ENCODE measurements at regions not wholly inside any gene's neighbourhood (a gene's known extent, or its start where the extent isn't known, plus 50 kb on each side); places are given as distances from the start of the nearest gene placed in this dataset.
"Not testable (repeated sequence)": the region's sequence is repeated elsewhere in the genome, so short reads cannot be mapped to it uniquely, and the experiment has no call there.

DNA sequence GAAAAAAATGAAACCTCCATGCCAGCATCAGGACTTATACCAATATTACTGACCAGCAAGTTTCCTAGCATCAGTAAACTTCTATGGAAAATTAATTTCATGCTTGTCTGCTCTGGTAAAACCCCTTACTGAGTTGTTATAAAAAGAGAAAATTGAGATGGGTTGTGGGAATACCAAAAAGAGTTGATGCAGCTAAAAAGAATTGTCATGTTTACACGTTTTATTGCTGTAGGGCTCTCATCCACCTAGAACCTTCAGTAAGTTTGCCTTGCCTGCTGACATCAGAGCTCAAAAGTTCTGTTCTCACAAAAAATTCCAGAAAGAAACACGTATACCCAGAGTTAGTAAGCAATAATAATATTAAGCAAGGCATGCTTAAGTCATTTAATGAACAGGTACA, 641.3 kb upstream of the ZNF385D start:
- DNase-seq (no peak), ATAC-seq (ENCODE audit: poor library complexity) (no peak)
- intact Hi-C loops (cut with DNase I) = no loop called here

DNA sequence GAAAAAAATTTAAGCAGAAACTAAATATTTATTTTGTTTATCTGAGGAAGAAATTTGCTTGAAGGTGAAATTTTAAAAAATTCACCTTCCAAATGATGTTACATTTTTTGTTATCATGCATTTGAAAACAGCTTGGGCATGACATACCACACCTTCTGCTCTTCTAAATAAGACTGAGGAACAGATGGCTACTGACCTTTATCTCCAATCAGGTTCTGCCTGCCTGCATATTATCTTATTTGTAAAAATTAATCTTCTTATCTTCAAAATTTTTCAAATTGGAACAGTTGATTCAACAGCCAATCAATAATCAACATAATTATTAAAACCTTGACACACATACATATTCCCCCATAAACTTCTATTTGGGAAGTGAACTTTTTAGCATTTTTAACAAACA, 641.8 kb upstream of the ZNF385D start:
- intact Hi-C loops (cut with DNase I) = no loop called here
- ATAC-seq (ENCODE audit: poor library complexity) (no peak), DNase-seq (no peak)

DNA sequence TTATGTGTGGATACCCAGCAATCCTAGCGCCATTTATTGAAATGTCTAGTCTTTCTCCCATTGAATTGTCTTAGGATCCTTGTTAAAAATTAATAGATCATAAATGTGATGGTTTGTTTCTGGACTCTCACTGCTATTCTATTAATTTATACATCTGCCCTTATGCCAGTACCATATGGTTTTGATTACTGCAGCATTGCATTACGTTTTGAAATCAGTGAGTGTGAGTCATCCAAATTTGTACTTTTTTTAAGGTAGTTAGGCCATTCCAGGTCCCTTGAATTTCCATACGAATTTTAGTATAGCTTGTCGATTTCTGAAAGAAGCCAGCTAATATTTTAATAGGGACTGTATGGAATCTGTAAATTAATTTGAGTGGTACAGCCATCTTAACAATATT, 648.6 kb upstream of the ZNF385D start:
- ATAC-seq (ENCODE audit: poor library complexity) (no peak), DNase-seq (no peak)
- intact Hi-C loops (cut with DNase I) = no loop called here

DNA sequence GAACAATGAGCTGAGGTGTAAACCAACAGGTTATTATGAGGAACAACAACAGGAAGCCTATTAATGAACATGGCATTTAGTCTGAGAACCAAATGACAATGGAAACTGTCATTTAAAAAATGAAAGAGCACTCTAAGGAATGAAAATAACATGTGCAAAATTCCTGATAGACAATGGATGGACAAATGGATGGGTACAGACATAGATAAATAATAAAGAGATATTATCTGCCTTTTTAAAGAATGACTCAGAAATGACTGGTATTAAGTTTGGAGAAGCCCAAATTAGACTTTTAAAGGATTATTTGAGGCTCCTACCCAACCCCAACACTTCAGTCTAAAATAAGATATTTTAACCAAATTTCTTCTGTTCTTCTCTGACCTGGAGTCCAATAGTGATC, 650.5 kb upstream of the ZNF385D start:
- ATAC-seq (ENCODE audit: poor library complexity) (no peak), DNase-seq (no peak)
- intact Hi-C loops (cut with DNase I) = no loop called here

DNA sequence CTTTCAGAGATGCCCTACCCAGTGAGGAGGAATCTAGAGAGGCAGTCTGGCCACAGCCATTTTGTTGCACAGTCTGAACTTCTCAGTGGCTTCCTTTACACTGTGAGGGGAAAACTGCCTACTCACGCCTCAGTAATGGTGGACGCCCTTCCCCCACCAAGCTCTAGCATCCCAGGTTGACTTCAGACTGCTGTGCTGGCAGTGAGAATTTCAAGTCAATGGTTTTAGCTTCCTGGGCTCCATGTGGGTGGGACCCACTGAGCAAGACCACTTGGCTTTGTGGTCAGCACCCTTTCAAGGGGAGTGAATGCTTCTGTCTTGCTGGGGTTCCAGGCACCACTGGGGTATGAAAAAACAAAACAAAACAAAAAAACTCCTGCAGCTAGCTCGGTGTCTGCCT, 663.2 kb upstream of the ZNF385D start:
- ATAC-seq (ENCODE audit: poor library complexity) = no peak
- intact Hi-C loops (cut with DNase I) = no loop called here
- DNase-seq = no peak

DNA sequence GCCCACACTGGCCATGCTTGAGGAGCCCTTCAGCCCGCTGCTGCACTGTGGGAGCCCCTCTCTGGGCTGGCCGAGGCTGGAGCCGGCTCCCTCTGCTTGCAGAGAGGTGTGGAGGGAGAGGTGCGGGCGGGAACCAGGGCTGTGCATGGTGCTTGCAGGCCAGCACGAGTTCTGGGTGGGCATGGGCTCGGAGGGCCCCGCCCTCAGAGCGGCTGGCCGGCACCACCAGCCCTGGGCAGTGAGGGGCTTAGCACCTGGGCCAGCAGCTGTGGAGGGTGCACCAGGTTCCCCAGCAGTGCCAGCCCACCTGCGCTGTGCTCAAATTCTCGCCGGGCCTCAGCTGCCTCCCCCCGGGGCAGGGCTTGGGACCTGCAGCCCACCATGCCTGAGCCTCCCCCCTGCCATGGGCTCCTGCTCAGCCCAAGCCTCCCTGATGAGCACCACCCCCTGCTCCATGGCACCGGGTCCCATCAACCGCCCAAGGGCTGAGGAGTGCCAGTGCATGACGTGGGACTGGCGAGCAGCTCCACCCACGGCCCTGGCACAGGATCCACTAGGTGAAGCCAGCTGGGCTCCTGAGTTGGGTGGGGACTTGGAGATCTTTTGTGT, 665.9 kb upstream of the ZNF385D start:
- ATAC-seq (ENCODE audit: poor library complexity); DNase-seq; intact Hi-C loops (cut with DNase I): not testable (repeated sequence)

DNA sequence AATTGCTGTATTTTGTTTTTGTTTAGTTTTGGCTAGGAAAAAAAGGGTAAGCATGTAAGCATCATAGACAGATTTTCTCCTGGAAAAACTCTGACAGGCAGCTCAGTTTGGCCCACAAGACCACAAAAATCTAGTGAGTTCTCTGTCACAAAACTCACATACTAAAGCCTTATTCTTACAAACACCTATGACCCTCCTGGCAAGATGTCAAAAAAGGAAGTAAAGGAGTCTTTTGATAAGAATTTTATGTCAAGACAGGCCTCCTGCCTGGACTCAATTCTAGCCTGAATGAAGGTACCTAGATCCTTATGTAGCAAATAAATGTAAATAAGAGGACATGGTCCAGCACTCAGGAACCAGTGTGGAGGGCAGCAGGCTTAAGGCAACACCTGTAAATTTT, 668.3 kb upstream of the ZNF385D start:
- intact Hi-C loops (cut with DNase I) = no loop called here
- ATAC-seq (ENCODE audit: poor library complexity) (no peak), DNase-seq (no peak)

DNA sequence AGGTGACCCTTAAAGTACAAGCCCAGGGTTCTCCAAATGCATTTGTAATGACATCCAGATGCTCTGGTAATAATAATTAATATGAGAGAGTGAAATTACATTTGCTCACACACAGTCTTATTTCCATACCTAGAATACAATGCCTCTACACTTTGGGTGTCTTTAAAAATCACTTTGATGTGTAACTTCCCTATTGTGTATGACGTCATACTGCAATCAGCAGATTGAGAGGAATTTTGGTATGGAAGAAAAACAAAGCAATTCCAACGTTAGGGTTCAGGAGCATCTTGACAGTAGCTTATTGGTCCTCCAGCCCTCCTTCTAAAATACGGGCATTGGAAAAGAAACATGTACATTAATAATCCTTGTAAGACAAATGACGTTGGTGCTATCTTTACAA, 670.6 kb upstream of the ZNF385D start:
- ATAC-seq (ENCODE audit: poor library complexity) (no peak), DNase-seq (no peak)
- intact Hi-C loops (cut with DNase I) = no loop called here

DNA sequence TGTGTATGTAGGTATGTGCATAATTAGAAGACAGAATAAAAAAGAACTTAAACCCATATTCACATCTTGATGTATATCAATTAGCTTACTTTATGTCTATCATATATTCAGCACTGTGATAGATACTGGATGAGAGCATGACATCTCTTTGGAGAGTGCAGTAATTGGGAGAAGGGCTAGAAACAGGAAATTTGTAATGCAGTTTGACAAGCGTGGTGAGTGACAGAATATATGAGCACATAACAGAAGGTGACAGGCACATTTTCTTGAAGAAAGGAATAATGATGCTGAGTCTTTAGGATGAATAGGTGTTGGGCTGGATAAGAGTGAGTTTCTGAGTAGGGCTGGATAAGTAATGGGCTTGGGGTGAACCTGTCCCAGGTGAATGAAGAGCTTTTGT, 680.3 kb upstream of the ZNF385D start:
- no peak for ATAC-seq (ENCODE audit: poor library complexity)

DNA sequence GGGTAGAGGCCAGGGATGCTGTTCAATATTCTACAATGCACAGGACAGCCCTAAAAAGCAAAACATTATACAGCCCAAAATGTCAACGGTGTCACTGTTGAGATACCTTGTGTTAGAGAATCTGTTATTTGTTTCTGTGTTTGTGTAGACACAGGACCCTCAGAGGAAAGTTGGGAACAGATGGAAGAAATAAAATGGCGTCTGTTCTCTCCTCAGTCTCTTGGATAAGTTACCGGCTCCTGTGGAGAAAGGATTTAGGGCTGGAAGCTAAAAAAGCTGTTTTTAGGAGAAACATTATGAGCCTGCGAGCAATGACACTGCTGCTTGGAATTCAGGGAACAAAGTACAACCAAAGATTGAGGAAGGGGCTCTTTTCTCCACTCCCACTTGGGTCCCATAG, 688.6 kb upstream of the ZNF385D start:
- DNase-seq (no peak), ATAC-seq (ENCODE audit: poor library complexity) (no peak)
- intact Hi-C loops (cut with DNase I) = no loop called here

More for the DNA sequence above, 680.3 kb upstream of the ZNF385D start:
- no peak for DNase-seq
- intact Hi-C loops (cut with DNase I) = no loop called here

DNA sequence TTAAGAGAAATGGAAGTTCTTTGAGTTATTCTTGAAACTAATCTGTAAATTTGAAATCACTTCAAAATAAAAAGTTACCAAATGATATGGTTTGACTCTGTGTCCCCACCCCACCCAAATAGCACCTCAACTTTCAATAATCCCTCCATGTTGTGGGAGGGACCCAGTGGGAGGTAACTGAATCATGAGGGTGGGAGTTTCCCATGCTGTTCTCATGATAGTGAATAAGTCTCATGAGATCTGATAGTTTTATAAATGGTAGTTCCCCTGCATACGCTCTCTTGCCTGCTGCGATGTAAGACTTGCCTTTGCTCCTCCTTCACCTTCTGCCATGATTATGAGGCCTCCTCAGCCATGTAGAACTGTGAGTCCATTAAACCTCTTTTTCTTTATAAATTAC, 690.7 kb upstream of the ZNF385D start:
- ATAC-seq (ENCODE audit: poor library complexity) (no peak), DNase-seq (no peak)
- intact Hi-C loops (cut with DNase I) = no loop called here

DNA sequence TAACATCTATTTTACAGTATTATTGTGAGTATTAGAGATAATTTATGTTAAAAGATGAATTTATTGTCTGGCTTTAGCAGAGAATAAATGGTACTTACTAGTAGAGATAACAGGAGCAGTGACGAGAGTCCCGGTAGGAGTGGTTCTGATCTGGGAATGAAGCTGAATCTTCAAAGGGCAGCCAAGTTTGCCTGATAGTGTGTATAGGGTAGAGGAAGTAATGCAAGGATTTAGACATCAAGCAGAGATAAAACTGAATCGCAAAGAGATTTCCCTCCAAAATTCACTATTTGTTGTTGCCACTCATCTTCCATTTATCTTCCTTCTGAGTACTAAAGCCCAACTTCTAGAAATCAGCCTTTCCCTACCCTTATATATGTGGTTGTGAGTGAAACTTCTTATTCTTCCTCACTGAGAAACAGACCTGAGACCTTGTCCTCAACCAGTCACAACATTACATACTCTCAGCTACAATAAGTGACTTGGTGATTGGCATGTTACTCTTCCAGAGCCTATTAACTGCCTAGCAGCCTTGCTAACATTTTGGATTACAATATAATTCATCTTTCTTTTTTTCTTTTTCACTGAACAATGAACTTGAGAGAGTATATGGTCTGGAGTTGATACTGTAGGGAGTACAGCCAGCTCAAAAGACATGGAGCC, 692.7 kb upstream of the ZNF385D start:
- no peak for ATAC-seq (ENCODE audit: poor library complexity)
- DNase-seq = no peak
- intact Hi-C loops (cut with DNase I) = no loop called here

DNA sequence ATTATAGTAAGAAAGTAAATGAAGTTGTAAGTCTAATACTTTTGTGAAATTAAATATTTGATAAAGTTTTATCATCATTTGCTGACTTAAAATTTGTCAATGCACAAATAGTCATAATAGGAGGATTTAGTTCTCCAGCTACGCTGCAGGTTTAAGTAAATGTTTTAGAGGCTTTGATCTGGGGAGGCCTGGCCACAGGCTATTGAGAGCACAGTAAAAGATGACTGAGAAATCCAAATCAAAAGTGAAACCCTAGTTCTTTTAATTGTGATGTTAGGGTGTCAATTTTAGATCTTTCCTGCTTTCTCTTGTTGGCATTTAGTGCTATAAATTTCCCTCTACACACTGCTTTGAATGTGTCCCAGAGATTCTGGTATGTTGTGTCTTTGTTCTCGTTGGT, 694.3 kb upstream of the ZNF385D start:
- DNase-seq; intact Hi-C loops (cut with DNase I); ATAC-seq (ENCODE audit: poor library complexity): not testable (repeated sequence)

DNA sequence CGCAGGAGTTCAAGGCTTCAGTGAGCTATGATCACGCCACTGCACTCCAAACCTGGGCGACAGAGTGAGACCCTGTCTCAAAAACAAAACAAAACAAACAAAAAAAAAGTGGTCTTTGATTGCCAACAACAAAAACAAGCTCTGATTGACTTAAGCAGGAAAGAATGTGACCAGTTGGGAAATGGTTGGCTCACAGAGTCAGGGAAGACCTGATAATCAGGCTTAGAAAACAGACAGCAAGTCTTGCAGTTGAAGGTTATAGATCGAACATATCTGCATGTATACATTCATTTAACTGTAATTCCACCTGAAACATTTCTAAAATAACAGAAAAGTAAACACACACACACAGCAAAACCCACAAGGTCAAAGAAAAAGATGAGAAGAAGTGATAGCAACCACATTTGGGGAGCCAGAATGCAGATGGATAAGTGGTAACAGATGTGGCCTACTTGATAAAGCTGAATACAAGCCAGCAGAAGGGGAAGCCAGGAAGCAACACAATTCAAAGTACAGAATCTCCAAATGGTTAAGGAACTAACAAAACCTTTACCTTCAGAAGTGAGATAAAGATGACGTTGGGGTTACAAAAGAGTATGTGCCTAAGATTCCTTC, 699.9 kb upstream of the ZNF385D start:
- ATAC-seq (ENCODE audit: poor library complexity) (peak; percentile 78), DNase-seq (peak; percentile 30)
- intact Hi-C loops (cut with DNase I) = no loop called here

DNA sequence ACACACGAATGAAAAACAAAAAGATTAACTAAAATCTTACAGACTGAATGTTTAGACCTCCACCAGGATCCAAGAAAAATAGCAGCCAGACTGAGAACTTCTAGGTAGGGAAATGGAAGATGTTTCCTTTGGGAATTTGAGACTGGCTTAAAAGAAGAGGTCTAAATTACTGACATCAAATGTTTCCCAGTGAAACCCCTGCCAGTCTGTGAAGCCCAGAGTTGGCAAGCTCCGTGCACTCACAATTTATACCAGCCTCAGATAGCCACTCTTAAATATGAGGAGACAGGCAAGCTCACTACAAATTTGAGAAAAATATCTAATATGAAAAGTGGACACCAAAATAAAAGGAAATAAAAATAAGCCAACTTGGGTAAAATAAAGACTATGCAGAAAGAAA, 700.5 kb upstream of the ZNF385D start:
- ATAC-seq (ENCODE audit: poor library complexity) = peak; percentile 22
- DNase-seq = no peak
- intact Hi-C loops (cut with DNase I) = no loop called here

DNA sequence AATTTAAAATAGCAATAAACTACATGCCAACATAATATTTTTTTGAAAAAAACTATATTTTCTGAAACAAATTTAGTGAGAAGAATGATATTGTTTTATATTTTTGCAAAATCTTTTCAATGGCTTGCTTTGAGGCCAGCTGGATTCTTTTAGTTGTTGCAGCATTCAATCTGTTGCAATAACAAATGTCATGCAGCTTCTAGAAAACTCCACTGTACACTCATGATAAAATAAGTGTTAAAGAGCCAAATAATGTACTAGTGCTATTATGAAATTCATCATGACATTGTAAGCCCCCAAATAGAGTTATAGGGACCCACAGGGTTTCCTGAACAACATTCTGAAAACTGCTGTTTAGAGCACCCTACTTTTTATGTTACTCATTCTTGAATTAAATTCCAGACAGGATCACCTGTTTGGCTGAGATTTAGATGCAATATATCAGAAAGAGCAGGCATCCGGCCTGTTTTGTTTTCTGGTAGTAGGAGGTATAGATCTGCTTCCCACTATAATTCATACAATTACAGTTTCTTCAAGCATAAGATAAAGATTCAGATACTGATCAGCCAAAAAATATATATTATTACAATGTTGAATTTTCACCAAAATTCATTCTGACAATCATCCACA, 703.0 kb upstream of the ZNF385D start:
- DNase-seq = no peak
- ATAC-seq (ENCODE audit: poor library complexity) = no peak
- intact Hi-C loops (cut with DNase I) = no loop called here

DNA sequence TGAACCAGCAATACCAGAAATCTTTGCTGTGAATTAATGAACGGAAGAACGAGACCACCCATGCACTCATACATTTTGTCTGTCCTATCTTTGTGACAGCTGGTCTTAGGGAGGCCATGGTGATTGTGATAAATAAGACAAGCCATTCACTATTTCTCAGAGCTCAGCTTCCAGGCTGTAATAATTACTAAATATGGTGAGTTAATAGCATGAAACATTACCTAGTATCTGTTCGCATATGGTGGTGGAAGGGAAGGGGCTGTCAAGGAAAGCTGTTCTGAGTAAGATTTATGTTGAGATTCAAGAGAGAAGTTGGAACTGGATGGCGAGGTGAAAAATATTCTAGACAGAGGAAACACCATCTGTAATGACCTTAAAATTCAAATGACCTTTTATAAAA, 719.0 kb upstream of the ZNF385D start:
- DNase-seq (no peak), ATAC-seq (ENCODE audit: poor library complexity) (no peak)
- intact Hi-C loops (cut with DNase I) = no loop called here

DNA sequence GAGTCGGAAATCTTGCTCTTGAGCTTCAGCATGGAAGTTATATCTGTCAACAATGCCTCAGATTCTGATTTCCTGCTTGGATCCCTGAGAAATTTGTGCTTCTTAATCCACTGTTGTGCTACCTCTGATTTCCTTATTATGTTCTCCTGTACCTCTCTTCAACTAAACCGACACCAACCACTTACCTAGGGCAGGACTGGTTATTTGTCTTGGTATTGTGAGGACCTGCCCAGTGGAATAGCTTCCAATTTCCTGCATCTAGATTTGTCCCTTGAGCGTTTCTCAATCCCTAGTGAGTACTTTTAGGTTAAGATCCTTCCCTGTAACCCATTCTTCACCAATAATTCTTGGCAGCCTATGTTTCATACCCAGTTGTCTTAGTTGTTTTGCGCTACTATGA, 720.5 kb upstream of the ZNF385D start:
- intact Hi-C loops (cut with DNase I) = no loop called here

DNA sequence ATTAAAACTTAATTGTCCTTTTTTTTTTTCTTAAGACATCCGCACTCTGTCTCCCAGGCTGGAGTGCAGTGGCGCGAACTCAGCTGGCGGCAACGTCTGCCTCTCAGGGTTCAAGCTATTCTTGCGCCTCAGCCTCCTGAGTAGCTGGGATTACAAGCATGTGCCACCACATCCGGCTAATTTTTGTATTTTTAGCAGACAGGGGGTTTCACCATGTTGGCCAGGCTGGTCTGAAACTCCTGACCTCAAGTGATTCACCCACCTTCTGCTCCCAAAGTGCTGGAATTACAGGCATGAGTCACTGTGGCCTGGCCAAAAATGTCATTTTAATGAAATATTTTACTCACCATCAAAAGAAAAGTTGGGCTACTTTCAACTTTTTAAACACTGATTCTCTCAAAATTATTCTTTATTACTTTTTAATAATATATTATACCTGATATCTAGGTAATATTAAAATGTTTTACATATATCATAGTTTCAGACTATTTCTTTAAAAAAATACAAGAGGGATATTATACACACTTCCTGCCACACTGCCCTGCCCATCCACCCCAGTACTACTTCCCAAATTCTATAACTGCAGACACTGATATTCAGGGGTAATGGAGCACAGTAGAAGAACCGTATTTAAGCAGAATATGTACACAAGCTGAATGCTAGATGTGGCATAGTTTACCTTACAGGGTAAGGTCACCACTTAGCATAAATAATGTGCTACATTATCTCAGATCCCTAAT, 723.9 kb upstream of the ZNF385D start:
- DNase-seq (no peak), ATAC-seq (ENCODE audit: poor library complexity) (no peak)
- intact Hi-C loops (cut with DNase I) = no loop called here

More for the DNA sequence above, 720.5 kb upstream of the ZNF385D start:
- DNase-seq (no peak), ATAC-seq (ENCODE audit: poor library complexity) (no peak)
